WTC11 (cell line): ENCODE measurements at regions not wholly inside any gene's neighbourhood (a gene's known extent, or its start where the extent isn't known, plus 50 kb on each side); places are given as distances from the start of the nearest gene placed in this dataset.

ENCODE experiments used
- ATAC-seq: fragments of 200-7000 bp; cut with Tn5 transposase; 2 replicates; pipeline ENCODE4 v1.10.0; 2021; ENCODE audit warnings: mild to moderate bottlenecking, moderate library complexity
- CTCF ChIA-PET: fragments of 300-600 bp; sonication (Branson Sonifier 250); formaldehyde crosslinking; loops from one replicate; lab custom pipeline; 2021; ENCODE audit warnings: antibody characterized with exemption; lab: Charles Lee
- POLR2A ChIA-PET: fragments of 350-600 bp; sonication (Branson Sonifier 250); formaldehyde crosslinking; loops from one replicate; lab custom pipeline; 2021; ENCODE audit warnings: antibody characterized with exemption; lab: Charles Lee
- DNase-seq: peaks from one replicate; pipeline ENCODE4 v3.0.0; 2021; ENCODE audit warnings: low spot score
- H3K27ac Mint-ChIP-seq: 2 replicates; pipeline ENCODE4 v1.8.0; 2021; ENCODE audit warnings: mixed read lengths
- H3K27me3 Mint-ChIP-seq: 2 replicates; pipeline ENCODE4 v1.8.0; 2021; ENCODE audit warnings: low read depth, mild to moderate bottlenecking, moderate library complexity, mixed read lengths
- H3K36me3 Mint-ChIP-seq: 2 replicates; pipeline ENCODE4 v1.8.0; 2021; ENCODE audit warnings: mixed read lengths
- H3K4me1 Mint-ChIP-seq: 2 replicates; pipeline ENCODE4 v1.8.0; 2022; ENCODE audit warnings: mixed read lengths
- H3K4me3 Mint-ChIP-seq: 2 replicates; pipeline ENCODE4 v1.8.0; 2021; ENCODE audit warnings: mild to moderate bottlenecking, moderate library complexity, mixed read lengths
- H3K9me3 Mint-ChIP-seq: 2 replicates; pipeline ENCODE4 v1.8.0; 2021; ENCODE audit warnings: mixed read lengths
- ARID4B ChIP-seq: sonication (generic); formaldehyde crosslinking; IDR thresholded peaks from 2 replicates; pipeline ENCODE4 v1.8.0; 2023; ENCODE audit warnings: missing genetic modification reagents, mild to moderate bottlenecking, borderline replicate concordance
- ELF4 ChIP-seq: sonication (generic); formaldehyde crosslinking; IDR thresholded peaks from 2 replicates; pipeline ENCODE4 v1.8.1; 2022; ENCODE audit warnings: low read depth, mild to moderate bottlenecking, moderate library complexity, missing genetic modification reagents
- EMX1 ChIP-seq: fragments of 250-450 bp; sonication (Bioruptor Pico); IDR thresholded peaks from 2 replicates; pipeline ENCODE4 v1.8.0; 2021; ENCODE audit warnings: mild to moderate bottlenecking
- FOXK1 ChIP-seq: sonication (generic); formaldehyde crosslinking; IDR thresholded peaks from 2 replicates; pipeline ENCODE4 v1.8.0; 2022; ENCODE audit warnings: mild to moderate bottlenecking, moderate library complexity, missing genetic modification reagents
- FOXP1 ChIP-seq: sonication (generic); formaldehyde crosslinking; IDR thresholded peaks from 2 replicates; pipeline ENCODE4 v1.8.0; 2022; ENCODE audit warnings: missing genetic modification reagents, mild to moderate bottlenecking, moderate library complexity, borderline replicate concordance
- NFE2L1 ChIP-seq: sonication (generic); formaldehyde crosslinking; IDR thresholded peaks from 2 replicates; pipeline ENCODE4 v1.8.1; 2023; ENCODE audit warnings: missing genetic modification reagents
- NR3C1 ChIP-seq: sonication (generic); formaldehyde crosslinking; conservative IDR thresholded peaks from 2 replicates; pipeline ENCODE4 v1.8.1; 2023; ENCODE audit warnings: low read depth, mild to moderate bottlenecking, missing genetic modification reagents
- RELA ChIP-seq: sonication (generic); formaldehyde crosslinking; IDR thresholded peaks from 2 replicates; pipeline ENCODE4 v1.8.1; 2022; ENCODE audit warnings: missing genetic modification reagents, mild to moderate bottlenecking, borderline replicate concordance
- RORB ChIP-seq: fragments of 250-450 bp; sonication (Bioruptor Pico); IDR thresholded peaks from 2 replicates; pipeline ENCODE4 v1.9.0; 2021; ENCODE audit warnings: mild to moderate bottlenecking
- STAT6 ChIP-seq: sonication (generic); formaldehyde crosslinking; conservative IDR thresholded peaks from 2 replicates; pipeline ENCODE4 v1.8.1; 2023; ENCODE audit warnings: mild to moderate bottlenecking, low read depth, missing genetic modification reagents, moderate library complexity
- TEAD4 ChIP-seq: sonication (generic); formaldehyde crosslinking; IDR thresholded peaks from 2 replicates; pipeline ENCODE4 v1.8.0; 2022; ENCODE audit warnings: mild to moderate bottlenecking, missing genetic modification reagents
- TP53 ChIP-seq: sonication (generic); formaldehyde crosslinking; IDR thresholded peaks from 2 replicates; pipeline ENCODE4 v1.8.1; 2023; ENCODE audit warnings: mild to moderate bottlenecking, missing genetic modification reagents
- USF1 ChIP-seq: sonication (generic); formaldehyde crosslinking; IDR thresholded peaks from 2 replicates; pipeline ENCODE4 v1.8.0; 2022; ENCODE audit warnings: mild to moderate bottlenecking, missing genetic modification reagents
- ZBTB21 ChIP-seq: sonication (generic); formaldehyde crosslinking; IDR thresholded peaks from 2 replicates; pipeline ENCODE4 v1.8.1; 2023; ENCODE audit warnings: mild to moderate bottlenecking, missing genetic modification reagents, borderline replicate concordance
- ZNF121 ChIP-seq: sonication (generic); formaldehyde crosslinking; IDR thresholded peaks from 2 replicates; pipeline ENCODE4 v1.8.0; 2023; ENCODE audit warnings: missing genetic modification reagents
- ZNF138 ChIP-seq: sonication (generic); formaldehyde crosslinking; conservative IDR thresholded peaks from 2 replicates; pipeline ENCODE4 v1.8.1; 2022; ENCODE audit warnings: mild to moderate bottlenecking, moderate library complexity, missing genetic modification reagents
- ZNF263 ChIP-seq: sonication (generic); formaldehyde crosslinking; IDR thresholded peaks from 2 replicates; pipeline ENCODE4 v1.8.1; 2022; ENCODE audit warnings: low read depth, mild to moderate bottlenecking, moderate library complexity, missing genetic modification reagents
- ZNF281 ChIP-seq: sonication (generic); formaldehyde crosslinking; IDR thresholded peaks from 2 replicates; pipeline ENCODE4 v1.8.0; 2023; ENCODE audit warnings: mild to moderate bottlenecking, missing genetic modification reagents
- ZNF317 ChIP-seq: sonication (generic); formaldehyde crosslinking; IDR thresholded peaks from 2 replicates; pipeline ENCODE4 v1.8.1; 2023; ENCODE audit warnings: low read depth, mild to moderate bottlenecking, moderate library complexity, missing genetic modification reagents, borderline replicate concordance
- ZNF425 ChIP-seq: fragments of 250-450 bp; sonication (Bioruptor Pico); conservative IDR thresholded peaks from 2 replicates; pipeline ENCODE4 v1.9.0; 2021; ENCODE audit warnings: mild to moderate bottlenecking
- ZSCAN18 ChIP-seq: fragments of 250-450 bp; sonication (Bioruptor Pico); IDR thresholded peaks from 2 replicates; pipeline ENCODE4 v2.1.2; 2022; ENCODE audit warnings: mild to moderate bottlenecking, moderate library complexity
- TF ChIP-seq, protein P1 (sequence below): fragments of 200-600 bp; IDR thresholded peaks from 2 replicates; pipeline ENCODE4 v1.8.0; 2022; ENCODE audit warnings: antibody characterized with exemption

DNA sequence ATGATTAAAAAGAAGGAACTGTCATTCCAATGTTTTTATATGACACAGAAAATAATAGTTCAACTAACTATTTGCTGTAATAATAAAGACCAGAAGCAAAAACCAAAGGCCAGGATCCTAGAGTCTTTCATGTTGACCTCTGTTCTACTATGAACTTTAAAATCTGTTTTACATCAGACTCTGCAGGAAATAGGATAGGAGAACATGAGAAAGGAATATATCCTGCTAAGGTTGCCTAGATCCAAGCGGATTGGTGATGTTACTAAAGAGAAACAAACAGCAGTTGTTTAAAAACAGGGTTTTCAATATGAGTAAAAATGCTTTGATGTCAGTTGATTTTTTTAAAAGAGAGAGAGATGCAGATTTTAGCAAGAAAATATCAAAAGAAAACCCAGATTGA is 549.6 kb downstream of the ZIC1 start:
- TF ChIP-seq, protein P1, sequence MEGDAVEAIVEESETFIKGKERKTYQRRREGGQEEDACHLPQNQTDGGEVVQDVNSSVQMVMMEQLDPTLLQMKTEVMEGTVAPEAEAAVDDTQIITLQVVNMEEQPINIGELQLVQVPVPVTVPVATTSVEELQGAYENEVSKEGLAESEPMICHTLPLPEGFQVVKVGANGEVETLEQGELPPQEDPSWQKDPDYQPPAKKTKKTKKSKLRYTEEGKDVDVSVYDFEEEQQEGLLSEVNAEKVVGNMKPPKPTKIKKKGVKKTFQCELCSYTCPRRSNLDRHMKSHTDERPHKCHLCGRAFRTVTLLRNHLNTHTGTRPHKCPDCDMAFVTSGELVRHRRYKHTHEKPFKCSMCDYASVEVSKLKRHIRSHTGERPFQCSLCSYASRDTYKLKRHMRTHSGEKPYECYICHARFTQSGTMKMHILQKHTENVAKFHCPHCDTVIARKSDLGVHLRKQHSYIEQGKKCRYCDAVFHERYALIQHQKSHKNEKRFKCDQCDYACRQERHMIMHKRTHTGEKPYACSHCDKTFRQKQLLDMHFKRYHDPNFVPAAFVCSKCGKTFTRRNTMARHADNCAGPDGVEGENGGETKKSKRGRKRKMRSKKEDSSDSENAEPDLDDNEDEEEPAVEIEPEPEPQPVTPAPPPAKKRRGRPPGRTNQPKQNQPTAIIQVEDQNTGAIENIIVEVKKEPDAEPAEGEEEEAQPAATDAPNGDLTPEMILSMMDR: no peak
- TF ChIP-seq NR3C1 (no peak), RORB (no peak), ZBTB21 (no peak), TEAD4 (no peak), ZNF317 (no peak), RELA (CRISPR knock-in tag) (no peak), ZNF425 (CRISPR knock-in tag) (no peak), FOXK1 (CRISPR knock-in tag) (no peak), FOXP1 (CRISPR knock-in tag) (no peak), USF1 (CRISPR knock-in tag) (no peak), ZNF281 (CRISPR knock-in tag) (no peak), ZSCAN18 (no peak), NFE2L1 (no peak), ZNF121 (CRISPR knock-in tag) (no peak), EMX1 (no peak), ZNF138 (CRISPR knock-in tag) (no peak)

DNA sequence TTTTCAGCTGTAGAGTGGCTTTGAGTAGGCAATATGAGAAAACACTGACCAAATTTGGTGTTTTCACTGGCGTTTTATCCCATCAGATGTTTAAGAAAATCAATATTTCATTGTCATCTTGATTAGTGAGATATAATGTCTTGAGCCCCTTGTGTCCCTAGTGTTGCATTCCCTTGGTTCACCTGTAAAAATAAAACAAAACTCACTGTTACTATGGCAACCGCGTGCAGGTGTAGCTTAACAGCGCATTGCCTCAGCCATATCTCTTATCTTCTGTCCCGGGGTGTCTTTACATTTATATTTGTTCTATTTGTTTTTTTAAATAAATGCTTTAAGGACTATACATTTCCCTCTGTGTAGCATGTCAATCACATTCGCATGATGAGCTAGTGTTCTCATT is 551.6 kb downstream of the ZIC1 start:
- no peak for DNase-seq
- CTCF ChIA-PET: no interaction called here
- H3K4me3 Mint-ChIP-seq: no peak overlapping the region
- no peaks in the 10 kb centered on the region for H3K9me3 Mint-ChIP-seq
- no peaks in the 10 kb centered on the region for H3K36me3 Mint-ChIP-seq
- H3K27me3 Mint-ChIP-seq: no peaks in the 10 kb centered on the region
- peak; percentile 36 for ATAC-seq
- POLR2A ChIA-PET: no interaction called here
- H3K27ac Mint-ChIP-seq: no peak overlapping the region
- H3K4me1 Mint-ChIP-seq: peaks cover 47% of the 10 kb centered on the region
- TF ChIP-seq TP53 (CRISPR knock-in tag): no peak
- TF ChIP-seq STAT6: no peak
- TF ChIP-seq ARID4B (CRISPR knock-in tag): no peak
- no peak for TF ChIP-seq ELF4 (CRISPR knock-in tag)
- no peak for TF ChIP-seq ZNF263 (CRISPR knock-in tag)

More for the DNA sequence above, 549.6 kb downstream of the ZIC1 start:
- DNase-seq (no peak), ATAC-seq (no peak)
- no peaks in the 10 kb centered on the region for H3K27me3 Mint-ChIP-seq
- H3K4me3 Mint-ChIP-seq: no peak overlapping the region
- CTCF ChIA-PET: no interaction called here
- H3K27ac Mint-ChIP-seq: no peak overlapping the region
- POLR2A ChIA-PET: no interaction called here
- H3K36me3 Mint-ChIP-seq: no peaks in the 10 kb centered on the region
- peaks cover 5% of the 10 kb centered on the region; the same call in 1 of the 2 replicates for H3K9me3 Mint-ChIP-seq
- H3K4me1 Mint-ChIP-seq: peaks cover 34% of the 10 kb centered on the region
